Type B pancreatic cell (in vitro differentiated cells): ENCODE measurements at regions not wholly inside any gene's neighbourhood (a gene's known extent, or its start where the extent isn't known, plus 50 kb on each side); places are given as distances from the start of the nearest gene placed in this dataset.
A peak's percentile ranks its signal among the peaks of the same experiment; 100 is the strongest.

Source experiments
- DNase-seq: peaks from one replicate; pipeline ENCODE4 v3.0.0; 2021; ENCODE audit warnings: mixed read lengths; ENCODE audit not compliant: unreplicated experiment; ENCODE audit errors: extremely low spot score
- H3K27ac Mint-ChIP-seq: 2 replicates; pipeline ENCODE4 v1.8.0; 2021; ENCODE audit warnings: mild to moderate bottlenecking, mixed read lengths
- H3K27me3 Mint-ChIP-seq: 2 replicates; pipeline ENCODE4 v1.8.0; 2021; ENCODE audit warnings: mixed read lengths
- H3K36me3 Mint-ChIP-seq: 2 replicates; pipeline ENCODE4 v1.8.0; 2021; ENCODE audit warnings: mixed read lengths
- H3K4me1 Mint-ChIP-seq: one replicate; pipeline ENCODE4 v1.8.0; 2021; ENCODE audit warnings: mixed read lengths; ENCODE audit not compliant: unreplicated experiment
- H3K4me3 Mint-ChIP-seq: 2 replicates; pipeline ENCODE4 v1.8.0; 2021; ENCODE audit warnings: mild to moderate bottlenecking, mixed read lengths
- H3K9me3 Mint-ChIP-seq: 2 replicates; pipeline ENCODE4 v1.8.0; 2021; ENCODE audit warnings: mixed read lengths
- TF ChIP-seq, protein P1 (sequence below): fragments of 200-600 bp; sonication (generic); conservative IDR thresholded peaks from 2 replicates; pipeline ENCODE4 v1.5.0; 2021; ENCODE audit warnings: antibody characterized with exemption, mild to moderate bottlenecking

DNA sequence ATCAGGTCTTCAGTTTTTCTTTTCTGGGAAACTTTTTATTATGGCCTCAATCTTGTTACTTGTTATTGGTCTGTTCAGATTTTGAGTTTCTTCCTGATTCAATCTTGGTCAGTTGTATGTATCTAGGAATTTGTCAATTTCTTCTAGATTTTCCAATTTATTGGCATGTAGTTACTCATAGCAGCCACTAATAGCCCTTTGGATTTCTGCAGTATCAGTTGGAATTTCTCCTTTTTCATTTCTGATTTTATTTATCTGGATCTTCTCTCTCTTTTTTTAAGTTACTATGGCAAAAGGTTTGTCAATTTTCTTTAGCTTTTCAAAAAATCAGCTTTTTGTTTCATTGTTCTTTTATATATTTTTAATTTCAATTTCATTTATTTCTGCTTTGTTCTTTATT, 419.6 kb upstream of the KIRREL3 start:
- Mint-ChIP-seq H3K36me3 (no peaks in the 10 kb centered on the region), H3K4me3 (no peak overlapping the region), H3K9me3 (no peaks in the 10 kb centered on the region), H3K4me1 (no peaks in the 10 kb centered on the region), H3K27ac (no peak overlapping the region), H3K27me3 (no peaks in the 10 kb centered on the region)
- TF ChIP-seq, protein P1, sequence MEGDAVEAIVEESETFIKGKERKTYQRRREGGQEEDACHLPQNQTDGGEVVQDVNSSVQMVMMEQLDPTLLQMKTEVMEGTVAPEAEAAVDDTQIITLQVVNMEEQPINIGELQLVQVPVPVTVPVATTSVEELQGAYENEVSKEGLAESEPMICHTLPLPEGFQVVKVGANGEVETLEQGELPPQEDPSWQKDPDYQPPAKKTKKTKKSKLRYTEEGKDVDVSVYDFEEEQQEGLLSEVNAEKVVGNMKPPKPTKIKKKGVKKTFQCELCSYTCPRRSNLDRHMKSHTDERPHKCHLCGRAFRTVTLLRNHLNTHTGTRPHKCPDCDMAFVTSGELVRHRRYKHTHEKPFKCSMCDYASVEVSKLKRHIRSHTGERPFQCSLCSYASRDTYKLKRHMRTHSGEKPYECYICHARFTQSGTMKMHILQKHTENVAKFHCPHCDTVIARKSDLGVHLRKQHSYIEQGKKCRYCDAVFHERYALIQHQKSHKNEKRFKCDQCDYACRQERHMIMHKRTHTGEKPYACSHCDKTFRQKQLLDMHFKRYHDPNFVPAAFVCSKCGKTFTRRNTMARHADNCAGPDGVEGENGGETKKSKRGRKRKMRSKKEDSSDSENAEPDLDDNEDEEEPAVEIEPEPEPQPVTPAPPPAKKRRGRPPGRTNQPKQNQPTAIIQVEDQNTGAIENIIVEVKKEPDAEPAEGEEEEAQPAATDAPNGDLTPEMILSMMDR = peak; percentile 64
- DNase-seq = no peak

DNA sequence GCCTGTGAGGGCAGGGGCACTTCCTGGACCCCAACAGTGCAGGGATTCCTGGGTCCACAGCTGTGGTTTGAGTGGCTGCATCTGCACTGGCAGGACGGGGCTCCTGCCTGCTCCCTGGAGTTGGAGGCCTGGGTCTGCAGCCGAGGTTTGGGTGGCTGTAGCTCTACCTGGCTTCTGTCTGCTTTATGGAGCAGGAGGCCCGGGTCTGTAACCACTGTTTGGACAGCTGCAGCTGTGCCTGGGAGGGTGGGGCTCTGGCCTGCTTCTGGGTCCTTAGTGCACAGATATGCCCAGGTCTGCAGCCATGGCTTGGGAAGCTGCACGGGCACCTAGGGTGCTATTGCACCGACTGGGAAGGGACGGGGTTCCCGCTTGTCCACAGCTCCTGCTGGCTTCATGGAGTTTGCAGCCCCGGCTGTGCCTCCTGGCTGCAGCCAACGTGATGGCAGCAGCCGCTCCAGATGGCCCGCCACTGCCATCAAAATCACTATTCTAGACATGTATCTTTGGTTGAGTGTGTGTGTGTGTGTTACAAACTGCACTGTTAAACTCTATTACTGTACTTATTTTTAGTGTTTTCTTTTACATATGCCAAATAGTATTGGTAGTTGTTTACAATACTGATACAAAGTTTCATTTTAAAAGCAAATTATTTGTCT, 412.3 kb upstream of the KIRREL3 start:
- H3K27ac Mint-ChIP-seq = no peak overlapping the region
- no peaks in the 10 kb centered on the region for H3K36me3 Mint-ChIP-seq
- H3K27me3 Mint-ChIP-seq = no peaks in the 10 kb centered on the region
- TF ChIP-seq, protein P1 = no peak
- no peak overlapping the region for H3K4me3 Mint-ChIP-seq
- DNase-seq = no peak
- no peaks in the 10 kb centered on the region for H3K4me1 Mint-ChIP-seq
- H3K9me3 Mint-ChIP-seq = peaks cover 9% of the 10 kb centered on the region

DNA sequence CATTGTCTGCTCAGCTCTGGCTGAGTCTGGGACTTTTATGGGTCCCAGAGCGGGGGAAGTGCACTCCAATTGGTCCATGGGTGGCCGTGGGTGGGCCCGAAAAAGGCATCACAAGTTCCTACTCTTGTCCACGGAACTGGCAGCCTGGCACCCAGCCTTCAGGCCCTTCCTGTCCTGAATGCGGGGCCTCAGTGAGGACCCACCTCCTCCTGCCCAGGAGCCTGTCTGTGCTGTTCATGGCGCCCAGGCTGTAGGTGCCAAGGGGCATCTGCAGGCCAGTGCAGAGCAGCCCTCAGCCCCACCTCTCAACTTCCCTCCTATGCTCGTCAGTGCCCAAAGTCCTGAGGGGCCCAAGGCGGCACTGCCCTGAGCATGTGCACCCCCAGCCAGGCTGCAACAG, 411.7 kb upstream of the KIRREL3 start:
- TF ChIP-seq, protein P1 = no peak
- H3K27ac Mint-ChIP-seq = no peak overlapping the region
- H3K4me1 Mint-ChIP-seq = no peaks in the 10 kb centered on the region
- no peaks in the 10 kb centered on the region for H3K36me3 Mint-ChIP-seq
- no peak for DNase-seq
- H3K9me3 Mint-ChIP-seq = peaks cover 9% of the 10 kb centered on the region
- no peak overlapping the region for H3K4me3 Mint-ChIP-seq
- no peaks in the 10 kb centered on the region for H3K27me3 Mint-ChIP-seq

DNA sequence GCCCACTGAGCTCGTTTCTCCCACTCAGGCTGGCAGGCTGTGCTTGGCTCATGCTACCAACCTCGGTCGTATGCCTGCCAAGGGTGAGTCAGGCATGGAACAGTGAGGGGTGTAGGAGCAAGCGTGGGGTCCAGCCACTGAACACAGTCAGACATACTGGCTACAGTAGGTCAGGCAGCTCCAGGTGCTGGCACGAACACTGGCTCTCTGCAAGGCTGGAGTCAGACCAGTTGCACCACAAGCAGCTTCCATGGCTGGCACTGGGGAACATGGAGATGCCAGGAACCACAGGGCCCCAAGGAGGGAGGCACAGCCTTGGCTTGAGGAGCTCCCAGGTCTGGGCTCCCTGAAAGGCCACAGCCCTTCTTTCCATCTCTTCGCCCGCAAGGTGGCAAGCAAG, 410.7 kb upstream of the KIRREL3 start:
- Mint-ChIP-seq H3K4me3 (no peak overlapping the region), H3K27ac (no peak overlapping the region), H3K27me3 (no peaks in the 10 kb centered on the region), H3K36me3 (no peaks in the 10 kb centered on the region), H3K4me1 (no peaks in the 10 kb centered on the region), H3K9me3 (peaks cover 9% of the 10 kb centered on the region)
- TF ChIP-seq, protein P1 = no peak
- no peak for DNase-seq

DNA sequence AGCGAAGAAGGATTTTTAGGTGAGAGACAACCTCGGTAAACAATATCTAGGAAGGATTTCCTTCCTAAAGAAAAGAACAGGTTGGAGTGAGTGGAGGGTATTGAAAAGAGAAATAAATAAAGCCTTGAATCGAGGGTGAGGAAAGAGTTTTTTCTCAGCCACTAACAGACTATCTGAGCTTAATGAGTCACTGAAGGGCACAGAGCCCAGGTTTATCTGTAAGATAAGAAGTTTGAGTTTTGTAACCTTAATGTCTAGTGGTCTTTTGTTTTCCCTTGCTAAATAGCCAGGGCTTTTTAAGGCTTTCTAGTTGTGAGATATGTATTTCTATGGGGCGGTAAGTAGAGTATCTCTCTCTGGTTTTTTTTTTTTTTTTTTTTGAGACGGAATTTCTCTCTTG, 394.5 kb upstream of the KIRREL3 start:
- Mint-ChIP-seq H3K9me3 (peaks cover 8% of the 10 kb centered on the region), H3K27ac (no peak overlapping the region), H3K4me3 (no peak overlapping the region), H3K27me3 (peaks cover 14% of the 10 kb centered on the region), H3K4me1 (peaks cover 3% of the 10 kb centered on the region), H3K36me3 (no peaks in the 10 kb centered on the region)
- DNase-seq = no peak
- TF ChIP-seq, protein P1 = no peak
